ENCODE measurements at regions not wholly inside any gene's neighbourhood (a gene's known extent, or its start where the extent isn't known, plus 50 kb on each side); places are given as distances from the start of the nearest gene placed in this dataset.

DNA sequence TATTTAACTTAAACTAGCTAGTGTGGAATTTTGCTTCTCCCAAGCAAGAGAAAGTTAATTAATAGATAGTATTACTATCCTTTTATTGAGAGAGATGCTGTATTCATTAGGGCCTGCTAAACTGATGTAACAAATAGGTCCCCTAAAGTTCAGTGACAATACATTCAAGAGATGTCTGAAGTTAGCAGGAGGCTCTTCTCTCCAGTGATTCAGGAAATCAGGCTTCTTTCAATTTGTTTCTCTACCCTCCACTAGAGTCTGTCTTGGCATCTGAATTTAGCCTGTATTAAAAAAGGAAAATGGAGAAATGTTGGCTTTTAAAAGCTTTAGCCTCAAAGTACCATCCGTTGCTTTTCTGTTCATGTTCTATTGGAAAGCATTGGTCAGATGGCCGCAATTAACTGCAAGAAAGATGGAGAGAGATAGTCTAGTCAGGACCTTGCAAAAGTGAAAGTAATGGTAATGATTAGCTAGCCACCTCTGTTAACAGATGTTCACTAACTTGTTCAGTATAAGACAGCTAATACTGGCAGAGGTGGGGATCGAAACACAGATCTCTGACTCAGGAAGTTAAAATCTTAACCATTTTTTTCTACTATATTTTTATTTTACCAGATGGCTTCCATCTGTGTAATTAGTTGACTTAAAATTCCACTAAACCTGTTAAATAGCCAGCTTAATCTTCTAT lies 786.8 kb downstream of the TMTC2 start:
- Histone ChIP-seq H3K27me3 (ENCODE audit: control insufficient read depth in 3 of 3, insufficient read depth in 3 of 3, low read length in 3 of 3) (no peaks in the 10 kb centered on the region), H3K4me1 (ENCODE audit: control insufficient read depth in 3 of 3, insufficient read depth in 3 of 3, low read length in 3 of 3) (peaks cover 0 to 2% (median 0%) of the 10 kb centered on the region in 3 donors), H3K27ac (ENCODE audit: low read depth, low read length) (no peak overlapping the region), H3K36me3 (ENCODE audit: control insufficient read depth in 3 of 3, insufficient read depth in 3 of 3, low read length in 3 of 3) (no peaks in the 10 kb centered on the region), H3K9ac (ENCODE audit: low read depth in 1 of 3, low read length in 3 of 3) (no peak overlapping the region), H3K9me3 (ENCODE audit: control insufficient read depth in 3 of 3, low read length in 3 of 3) (no peaks in the 10 kb centered on the region), H3K4me3 (ENCODE audit: low read length in 3 of 3) (no peak overlapping the region)

DNA sequence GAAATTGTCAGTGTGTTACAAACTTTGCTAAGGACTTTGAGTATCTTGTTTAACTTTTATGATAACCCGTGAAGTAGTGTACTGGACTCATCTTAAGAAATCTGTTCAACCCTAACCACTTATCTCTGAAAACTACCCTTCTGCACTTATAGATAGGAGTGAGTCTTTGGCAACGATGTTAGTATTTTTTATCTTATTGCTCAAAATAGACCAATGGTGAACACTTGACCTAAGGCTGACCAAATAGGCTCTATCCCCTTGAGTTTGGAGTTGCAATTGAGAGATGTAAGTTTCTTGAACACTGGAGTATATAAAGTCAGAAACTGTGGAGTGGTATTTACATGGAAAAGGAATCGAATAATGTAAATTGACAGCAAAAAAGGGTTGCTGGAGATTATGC lies 786.1 kb downstream of the TMTC2 start:
- H3K27me3 ChIP-seq (ENCODE audit: control insufficient read depth in 3 of 3, insufficient read depth in 3 of 3, low read length in 3 of 3) = no peaks in the 10 kb centered on the region
- no peak overlapping the region for H3K27ac ChIP-seq (ENCODE audit: low read depth, low read length)
- H3K9me3 ChIP-seq (ENCODE audit: control insufficient read depth in 3 of 3, low read length in 3 of 3) = no peaks in the 10 kb centered on the region
- H3K36me3 ChIP-seq (ENCODE audit: control insufficient read depth in 3 of 3, insufficient read depth in 3 of 3, low read length in 3 of 3) = no peaks in the 10 kb centered on the region
- H3K4me1 ChIP-seq (ENCODE audit: control insufficient read depth in 3 of 3, insufficient read depth in 3 of 3, low read length in 3 of 3) = peaks cover 0 to 2% (median 0%) of the 10 kb centered on the region in 3 donors
- H3K9ac ChIP-seq (ENCODE audit: low read depth in 1 of 3, low read length in 3 of 3) = no peak overlapping the region
- H3K4me3 ChIP-seq (ENCODE audit: low read length in 3 of 3) = no peak overlapping the region

DNA sequence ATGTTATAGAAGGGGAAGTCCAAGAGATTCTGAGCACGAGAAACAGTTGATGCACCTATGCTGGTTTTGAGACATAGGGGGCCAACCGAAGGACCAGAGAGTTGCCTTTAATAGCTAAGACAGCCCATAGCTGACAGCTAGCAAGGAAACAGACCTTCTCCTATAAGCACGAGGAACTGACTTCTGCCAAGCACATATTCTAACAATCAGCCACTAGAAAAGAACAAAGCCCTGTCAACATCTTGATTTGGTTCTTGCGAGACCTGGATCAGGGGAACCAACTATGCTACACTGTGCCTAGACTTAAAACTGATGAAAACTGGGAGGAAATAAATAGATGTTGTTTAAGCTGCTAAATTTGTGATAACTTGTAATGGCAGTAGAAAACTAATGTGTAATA lies 785.6 kb downstream of the TMTC2 start:
- Histone ChIP-seq H3K27ac (ENCODE audit: low read depth, low read length) (no peak overlapping the region), H3K27me3 (ENCODE audit: control insufficient read depth in 3 of 3, insufficient read depth in 3 of 3, low read length in 3 of 3) (no peaks in the 10 kb centered on the region)

DNA sequence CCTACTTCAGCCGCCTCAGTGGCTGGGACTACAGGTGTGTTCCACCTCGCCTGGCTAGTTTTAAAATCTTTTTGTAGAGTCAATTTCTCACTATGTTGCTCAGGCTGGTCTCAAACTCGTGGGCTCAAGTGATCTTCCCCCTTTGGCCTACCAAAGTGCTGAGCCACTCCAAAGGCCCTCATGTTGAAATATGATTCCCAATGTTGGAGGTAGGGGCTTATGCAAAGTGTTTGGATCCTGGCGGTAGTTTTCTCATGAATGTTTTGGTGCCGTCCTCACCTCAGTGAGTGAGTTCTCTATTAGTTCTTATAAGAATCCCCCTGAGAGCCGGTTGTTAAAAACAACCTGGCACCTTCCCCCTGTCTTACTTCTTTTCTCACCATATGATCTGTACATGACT lies 784.6 kb downstream of the TMTC2 start:
- Histone ChIP-seq H3K9me3 (ENCODE audit: control insufficient read depth in 3 of 3, low read length in 3 of 3) (no peaks in the 10 kb centered on the region), H3K4me3 (ENCODE audit: low read length in 3 of 3) (no peak overlapping the region), H3K9ac (ENCODE audit: low read depth in 1 of 3, low read length in 3 of 3) (no peak overlapping the region), H3K36me3 (ENCODE audit: control insufficient read depth in 3 of 3, insufficient read depth in 3 of 3, low read length in 3 of 3) (no peaks in the 10 kb centered on the region), H3K4me1 (ENCODE audit: control insufficient read depth in 3 of 3, insufficient read depth in 3 of 3, low read length in 3 of 3) (no peaks in the 10 kb centered on the region), H3K27ac (ENCODE audit: low read depth, low read length) (no peak overlapping the region), H3K27me3 (ENCODE audit: control insufficient read depth in 3 of 3, insufficient read depth in 3 of 3, low read length in 3 of 3) (no peaks in the 10 kb centered on the region)

More for the DNA sequence above, 785.6 kb downstream of the TMTC2 start:
- no peaks in the 10 kb centered on the region for H3K9me3 ChIP-seq (ENCODE audit: control insufficient read depth in 3 of 3, low read length in 3 of 3)
- no peaks in the 10 kb centered on the region for H3K36me3 ChIP-seq (ENCODE audit: control insufficient read depth in 3 of 3, insufficient read depth in 3 of 3, low read length in 3 of 3)
- no peak overlapping the region for H3K4me3 ChIP-seq (ENCODE audit: low read length in 3 of 3)
- H3K9ac ChIP-seq (ENCODE audit: low read depth in 1 of 3, low read length in 3 of 3) = no peak overlapping the region
- H3K4me1 ChIP-seq (ENCODE audit: control insufficient read depth in 3 of 3, insufficient read depth in 3 of 3, low read length in 3 of 3) = no peaks in the 10 kb centered on the region

DNA sequence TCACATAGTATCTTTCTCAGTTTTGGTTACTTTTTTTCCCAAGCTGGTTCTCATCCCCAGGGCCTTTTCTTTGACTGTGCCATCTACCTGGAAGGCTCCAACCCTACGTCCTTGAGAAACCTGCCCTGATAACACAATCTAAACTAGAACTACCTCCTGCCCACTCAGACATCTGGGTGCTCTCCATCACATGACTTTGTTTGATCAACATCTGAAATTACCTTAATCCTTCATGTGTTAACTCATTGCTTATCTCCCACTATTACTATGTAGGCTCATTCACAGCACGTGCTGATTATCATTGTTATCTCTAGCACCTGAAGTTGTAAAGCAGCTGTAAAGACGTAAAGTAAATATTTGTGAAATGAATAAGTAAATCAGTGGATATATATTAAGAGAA lies 784.0 kb downstream of the TMTC2 start:
- H3K9me3 ChIP-seq (ENCODE audit: control insufficient read depth in 3 of 3, low read length in 3 of 3) = no peaks in the 10 kb centered on the region
- no peaks in the 10 kb centered on the region for H3K27me3 ChIP-seq (ENCODE audit: control insufficient read depth in 3 of 3, insufficient read depth in 3 of 3, low read length in 3 of 3)
- H3K27ac ChIP-seq (ENCODE audit: low read depth, low read length) = no peak overlapping the region
- H3K36me3 ChIP-seq (ENCODE audit: control insufficient read depth in 3 of 3, insufficient read depth in 3 of 3, low read length in 3 of 3) = no peaks in the 10 kb centered on the region
- H3K4me1 ChIP-seq (ENCODE audit: control insufficient read depth in 3 of 3, insufficient read depth in 3 of 3, low read length in 3 of 3) = no peaks in the 10 kb centered on the region
- no peak overlapping the region for H3K9ac ChIP-seq (ENCODE audit: low read depth in 1 of 3, low read length in 3 of 3)
- H3K4me3 ChIP-seq (ENCODE audit: low read length in 3 of 3) = no peak overlapping the region

DNA sequence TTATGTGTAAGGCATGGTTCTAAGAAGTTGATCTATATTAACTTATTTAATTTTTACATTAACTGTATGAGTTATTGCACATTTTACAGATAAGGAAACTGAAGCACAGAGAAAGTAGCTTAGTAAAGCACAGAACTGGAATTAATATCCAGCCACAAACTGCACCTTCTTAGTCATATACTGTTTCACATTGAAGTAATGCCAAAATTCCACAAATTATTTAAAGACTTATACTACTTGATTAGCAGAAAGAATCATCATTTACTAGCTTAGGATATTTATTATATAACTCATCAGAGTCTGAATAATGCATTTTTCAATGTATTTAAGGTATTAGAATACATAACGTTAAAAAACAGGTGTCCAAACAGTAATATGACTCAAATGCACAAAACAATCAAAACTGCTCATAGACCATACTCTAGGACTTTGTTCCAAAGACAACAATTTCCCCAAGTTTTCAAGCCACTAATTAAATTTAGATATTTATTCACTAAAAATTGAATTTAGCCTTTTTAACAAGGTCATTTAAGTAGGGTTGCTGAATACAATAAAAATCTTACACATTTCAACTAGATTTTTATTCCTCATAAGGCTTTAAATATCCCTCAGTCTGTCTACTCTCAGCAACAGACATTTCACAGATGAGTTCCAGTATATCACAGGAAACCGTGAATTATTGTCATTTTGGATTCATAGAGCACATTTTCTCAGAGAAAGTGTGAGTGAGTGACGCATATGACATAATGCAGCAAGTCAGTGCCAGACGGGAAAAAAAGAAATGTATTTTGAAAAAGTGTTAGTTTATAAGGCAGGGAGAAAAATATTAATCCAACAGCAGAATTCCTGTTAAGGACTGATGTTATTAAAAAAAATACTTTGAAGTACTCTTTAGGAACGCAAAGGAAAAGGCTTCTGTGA lies 782.5 kb downstream of the TMTC2 start:
- no peak overlapping the region for H3K4me3 ChIP-seq (ENCODE audit: low read length in 3 of 3)
- no peak overlapping the region for H3K27ac ChIP-seq (ENCODE audit: low read depth, low read length)
- no peak overlapping the region for H3K9ac ChIP-seq (ENCODE audit: low read depth in 1 of 3, low read length in 3 of 3)
- no peaks in the 10 kb centered on the region for H3K36me3 ChIP-seq (ENCODE audit: control insufficient read depth in 3 of 3, insufficient read depth in 3 of 3, low read length in 3 of 3)
- H3K4me1 ChIP-seq (ENCODE audit: control insufficient read depth in 3 of 3, insufficient read depth in 3 of 3, low read length in 3 of 3) = no peaks in the 10 kb centered on the region
- no peaks in the 10 kb centered on the region for H3K9me3 ChIP-seq (ENCODE audit: control insufficient read depth in 3 of 3, low read length in 3 of 3)
- no peaks in the 10 kb centered on the region for H3K27me3 ChIP-seq (ENCODE audit: control insufficient read depth in 3 of 3, insufficient read depth in 3 of 3, low read length in 3 of 3)

DNA sequence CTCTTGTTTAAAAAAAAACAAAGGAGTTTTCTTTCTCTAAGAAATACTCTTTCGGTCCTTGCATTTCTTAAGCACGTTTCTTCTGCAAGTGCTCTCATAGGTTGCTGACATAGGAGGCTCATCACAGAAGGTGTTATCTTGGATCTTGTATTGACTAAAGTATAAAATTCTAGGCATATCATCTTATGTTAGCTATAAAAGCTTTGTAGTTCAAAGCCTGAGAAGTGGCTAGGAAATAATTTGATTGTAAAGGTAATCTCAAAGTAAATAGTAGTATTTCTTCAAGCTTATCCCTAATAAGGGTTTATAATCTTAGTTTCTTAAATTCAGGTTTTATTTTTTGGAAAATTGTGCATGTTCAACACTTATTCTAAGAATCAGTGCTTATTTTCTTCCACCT lies 778.9 kb downstream of the TMTC2 start:
- no peak overlapping the region for H3K27ac ChIP-seq (ENCODE audit: low read depth, low read length)
- no peak overlapping the region for H3K4me3 ChIP-seq (ENCODE audit: low read length in 3 of 3)
- no peaks in the 10 kb centered on the region for H3K36me3 ChIP-seq (ENCODE audit: control insufficient read depth in 3 of 3, insufficient read depth in 3 of 3, low read length in 3 of 3)
- no peaks in the 10 kb centered on the region for H3K9me3 ChIP-seq (ENCODE audit: control insufficient read depth in 3 of 3, low read length in 3 of 3)
- H3K9ac ChIP-seq (ENCODE audit: low read depth in 1 of 3, low read length in 3 of 3) = no peak overlapping the region
- no peaks in the 10 kb centered on the region for H3K4me1 ChIP-seq (ENCODE audit: control insufficient read depth in 3 of 3, insufficient read depth in 3 of 3, low read length in 3 of 3)
- H3K27me3 ChIP-seq (ENCODE audit: control insufficient read depth in 3 of 3, insufficient read depth in 3 of 3, low read length in 3 of 3) = no peaks in the 10 kb centered on the region

DNA sequence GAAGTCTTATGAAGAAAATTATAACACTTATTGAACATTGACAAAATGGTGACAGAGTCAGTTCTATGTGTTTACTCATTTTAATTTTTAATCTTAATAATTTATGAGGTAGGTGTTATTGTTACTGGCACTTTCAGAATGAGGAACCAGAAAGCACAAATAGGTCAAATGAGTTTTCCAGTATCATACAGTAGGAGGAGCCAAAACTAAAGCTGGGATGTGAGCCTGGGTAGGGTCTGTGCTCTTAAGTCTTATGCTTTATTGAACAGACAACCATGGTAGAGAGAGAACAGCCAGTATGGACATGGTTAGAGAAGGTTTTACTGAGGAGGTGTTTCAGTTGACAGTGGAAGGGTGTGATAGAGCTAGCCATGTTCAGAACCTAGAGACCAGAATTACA lies 775.7 kb downstream of the TMTC2 start:
- H3K27ac ChIP-seq (ENCODE audit: low read depth, low read length) = no peak overlapping the region
- H3K9me3 ChIP-seq (ENCODE audit: control insufficient read depth in 3 of 3, low read length in 3 of 3) = no peaks in the 10 kb centered on the region
- no peaks in the 10 kb centered on the region for H3K36me3 ChIP-seq (ENCODE audit: control insufficient read depth in 3 of 3, insufficient read depth in 3 of 3, low read length in 3 of 3)
- H3K9ac ChIP-seq (ENCODE audit: low read depth in 1 of 3, low read length in 3 of 3) = no peak overlapping the region
- no peaks in the 10 kb centered on the region for H3K4me1 ChIP-seq (ENCODE audit: control insufficient read depth in 3 of 3, insufficient read depth in 3 of 3, low read length in 3 of 3)
- H3K4me3 ChIP-seq (ENCODE audit: low read length in 3 of 3) = no peak overlapping the region
- no peaks in the 10 kb centered on the region for H3K27me3 ChIP-seq (ENCODE audit: control insufficient read depth in 3 of 3, insufficient read depth in 3 of 3, low read length in 3 of 3)

DNA sequence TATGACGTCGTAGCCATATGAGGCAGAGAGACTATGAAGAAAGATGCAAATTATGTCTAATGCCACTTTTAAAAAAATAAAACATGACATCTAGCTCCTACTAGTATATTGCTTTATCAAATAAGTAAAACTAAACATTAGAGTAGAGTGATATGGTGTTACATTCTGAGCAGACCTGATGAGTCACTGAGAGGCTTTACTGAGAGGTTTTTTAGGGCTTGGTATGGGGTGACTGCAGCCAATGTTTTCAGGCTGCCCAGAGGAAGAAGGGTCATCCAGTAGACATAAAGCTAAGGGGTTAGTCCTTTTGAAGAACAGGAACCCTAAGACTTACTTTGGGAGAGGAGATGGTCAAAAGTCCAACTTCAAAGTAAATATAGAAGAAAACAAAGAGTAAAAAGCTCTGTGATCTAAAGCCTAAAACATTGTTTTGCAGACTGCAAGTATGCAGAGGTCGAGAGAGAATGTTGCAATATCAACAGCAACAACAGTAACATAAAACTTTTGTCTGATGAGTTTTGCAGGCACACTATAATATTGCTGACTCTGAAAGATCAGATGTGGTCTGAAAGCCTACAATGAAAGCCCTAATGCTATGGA lies 774.7 kb downstream of the TMTC2 start:
- no peaks in the 10 kb centered on the region for H3K36me3 ChIP-seq (ENCODE audit: control insufficient read depth in 3 of 3, insufficient read depth in 3 of 3, low read length in 3 of 3)
- H3K27me3 ChIP-seq (ENCODE audit: control insufficient read depth in 3 of 3, insufficient read depth in 3 of 3, low read length in 3 of 3) = no peaks in the 10 kb centered on the region
- no peaks in the 10 kb centered on the region for H3K9me3 ChIP-seq (ENCODE audit: control insufficient read depth in 3 of 3, low read length in 3 of 3)
- no peak overlapping the region for H3K9ac ChIP-seq (ENCODE audit: low read depth in 1 of 3, low read length in 3 of 3)
- H3K27ac ChIP-seq (ENCODE audit: low read depth, low read length) = no peak overlapping the region
- no peaks in the 10 kb centered on the region for H3K4me1 ChIP-seq (ENCODE audit: control insufficient read depth in 3 of 3, insufficient read depth in 3 of 3, low read length in 3 of 3)
- no peak overlapping the region for H3K4me3 ChIP-seq (ENCODE audit: low read length in 3 of 3)

DNA sequence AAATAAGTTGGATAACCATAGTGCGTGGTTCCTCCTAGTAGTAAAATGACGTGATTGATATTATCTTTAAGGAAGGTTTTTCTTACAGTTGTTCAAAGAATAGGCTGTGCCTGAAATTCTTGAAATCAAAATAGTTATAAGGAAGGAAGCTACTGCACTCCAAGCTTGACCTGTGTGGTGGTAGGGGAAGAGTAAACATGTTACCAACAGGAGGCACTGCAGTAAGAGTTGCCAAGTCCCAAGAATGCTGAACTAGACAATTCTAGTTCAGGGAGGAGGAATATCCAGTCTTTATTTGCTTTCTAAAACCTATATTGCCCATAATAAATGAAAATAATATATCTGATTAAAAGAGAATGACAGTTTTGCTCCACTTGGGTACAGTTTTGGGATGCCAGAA lies 764.5 kb downstream of the TMTC2 start:
- no peaks in the 10 kb centered on the region for H3K36me3 ChIP-seq (ENCODE audit: control insufficient read depth in 3 of 3, insufficient read depth in 3 of 3, low read length in 3 of 3)
- H3K27ac ChIP-seq (ENCODE audit: low read depth, low read length) = no peak overlapping the region
- H3K9ac ChIP-seq (ENCODE audit: low read depth in 1 of 3, low read length in 3 of 3) = no peak overlapping the region
- H3K4me1 ChIP-seq (ENCODE audit: control insufficient read depth in 3 of 3, insufficient read depth in 3 of 3, low read length in 3 of 3) = no peaks in the 10 kb centered on the region
- H3K9me3 ChIP-seq (ENCODE audit: control insufficient read depth in 3 of 3, low read length in 3 of 3) = no peaks in the 10 kb centered on the region
- H3K27me3 ChIP-seq (ENCODE audit: control insufficient read depth in 3 of 3, insufficient read depth in 3 of 3, low read length in 3 of 3) = no peaks in the 10 kb centered on the region
- no peak overlapping the region for H3K4me3 ChIP-seq (ENCODE audit: low read length in 3 of 3)
